ENCODE measurements at regions not wholly inside any gene's neighbourhood (a gene's known extent, or its start where the extent isn't known, plus 50 kb on each side); places are given as distances from the start of the nearest gene placed in this dataset.
A peak's percentile ranks its signal among the peaks of the same experiment; 100 is the strongest.

DNA sequence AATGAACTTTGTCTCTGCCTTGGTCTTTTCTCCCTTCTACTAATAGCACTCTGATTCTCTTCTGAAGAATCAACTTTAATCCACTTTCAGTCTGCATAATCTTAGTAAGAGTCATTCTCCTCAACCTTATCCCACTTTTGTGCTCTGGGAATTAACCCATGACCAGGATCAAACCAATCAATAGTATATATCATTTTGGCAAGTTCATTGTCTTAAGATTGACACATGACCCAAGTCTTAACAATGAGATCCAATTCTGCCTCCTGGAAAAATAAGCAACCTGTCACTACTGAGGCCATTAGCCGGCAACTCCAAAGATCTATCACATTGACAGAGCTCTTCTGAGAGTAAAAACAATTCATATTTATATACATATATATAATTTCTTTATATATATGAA, 1358.4 kb upstream of the ADGRL3 start:
- Mint-ChIP-seq H3K27ac (no peak overlapping the region), H3K36me3 (no peaks in the 10 kb centered on the region), H3K27me3 (ENCODE audit: low read depth) (no peaks in the 10 kb centered on the region), H3K4me1 (no peaks in the 10 kb centered on the region), H3K9me3 (peaks cover 8% of the 10 kb centered on the region), H3K4me3 (no peak overlapping the region)
- POLR2A ChIA-PET, result no interaction called here
- ATAC-seq (no peak), DNase-seq (ENCODE audit: low spot score) (no peak)
- TF ChIP-seq MXD4 (CRISPR knock-in tag; IDR thresholded peaks at IDR 0.05; ENCODE audit: borderline replicate concordance) (no peak), SMAD4 (CRISPR knock-in tag; IDR thresholded peaks at IDR 0.05) (no peak), SMAD3 (CRISPR knock-in tag; IDR thresholded peaks at IDR 0.05; ENCODE audit: borderline replicate concordance) (no peak), EMX1 (CRISPR knock-in tag; IDR thresholded peaks at IDR 0.05) (no peak)
- TF ChIP-seq, protein P1, sequence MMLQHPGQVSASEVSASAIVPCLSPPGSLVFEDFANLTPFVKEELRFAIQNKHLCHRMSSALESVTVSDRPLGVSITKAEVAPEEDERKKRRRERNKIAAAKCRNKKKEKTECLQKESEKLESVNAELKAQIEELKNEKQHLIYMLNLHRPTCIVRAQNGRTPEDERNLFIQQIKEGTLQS (CRISPR knock-in tag; conservative IDR thresholded peaks at IDR 0.05), result no peak
- TF ChIP-seq, protein P2, sequence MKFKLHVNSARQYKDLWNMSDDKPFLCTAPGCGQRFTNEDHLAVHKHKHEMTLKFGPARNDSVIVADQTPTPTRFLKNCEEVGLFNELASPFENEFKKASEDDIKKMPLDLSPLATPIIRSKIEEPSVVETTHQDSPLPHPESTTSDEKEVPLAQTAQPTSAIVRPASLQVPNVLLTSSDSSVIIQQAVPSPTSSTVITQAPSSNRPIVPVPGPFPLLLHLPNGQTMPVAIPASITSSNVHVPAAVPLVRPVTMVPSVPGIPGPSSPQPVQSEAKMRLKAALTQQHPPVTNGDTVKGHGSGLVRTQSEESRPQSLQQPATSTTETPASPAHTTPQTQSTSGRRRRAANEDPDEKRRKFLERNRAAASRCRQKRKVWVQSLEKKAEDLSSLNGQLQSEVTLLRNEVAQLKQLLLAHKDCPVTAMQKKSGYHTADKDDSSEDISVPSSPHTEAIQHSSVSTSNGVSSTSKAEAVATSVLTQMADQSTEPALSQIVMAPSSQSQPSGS (CRISPR knock-in tag; IDR thresholded peaks at IDR 0.05; ENCODE audit: borderline replicate concordance, low read depth), result no peak
- TF ChIP-seq, protein P3, sequence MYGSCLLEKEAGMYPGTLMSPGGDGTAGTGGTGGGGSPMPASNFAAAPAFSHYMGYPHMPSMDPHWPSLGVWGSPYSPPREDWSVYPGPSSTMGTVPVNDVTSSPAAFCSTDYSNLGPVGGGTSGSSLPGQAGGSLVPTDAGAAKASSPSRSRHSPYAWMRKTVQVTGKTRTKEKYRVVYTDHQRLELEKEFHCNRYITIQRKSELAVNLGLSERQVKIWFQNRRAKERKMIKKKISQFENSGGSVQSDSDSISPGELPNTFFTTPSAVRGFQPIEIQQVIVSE (CRISPR knock-in tag; IDR thresholded peaks at IDR 0.05; ENCODE audit: borderline replicate concordance), result no peak
- CTCF ChIA-PET, result no interaction called here

DNA sequence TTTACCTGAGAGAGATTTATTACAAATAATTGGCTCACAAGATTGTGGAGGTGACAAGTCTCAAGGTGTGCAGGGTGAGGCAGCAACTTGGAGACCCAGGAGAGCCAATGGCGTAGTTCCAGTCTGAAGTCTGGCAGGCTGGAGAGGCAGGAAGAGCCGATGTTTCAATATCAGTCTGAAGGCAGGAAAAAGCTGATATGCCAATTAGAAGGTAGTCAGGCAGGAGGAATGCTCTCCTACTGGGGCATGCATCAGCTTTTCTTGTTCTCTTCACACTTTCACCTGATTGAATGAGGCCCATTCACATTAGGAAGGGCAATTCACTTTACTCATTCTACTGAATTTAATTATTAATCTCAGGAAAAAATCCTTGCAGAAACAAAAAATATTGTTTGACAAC, 1351.7 kb upstream of the ADGRL3 start:
- H3K36me3 Mint-ChIP-seq, result no peaks in the 10 kb centered on the region
- ATAC-seq (peak; percentile 30; the same call in 1 of the 2 replicates), DNase-seq (ENCODE audit: low spot score) (no peak)
- CTCF ChIA-PET, result no interaction called here
- no peak overlapping the region for H3K4me3 Mint-ChIP-seq
- H3K9me3 Mint-ChIP-seq, result peaks cover 6% of the 10 kb centered on the region; the same call in 1 of the 2 replicates
- no peak overlapping the region for H3K27ac Mint-ChIP-seq
- H3K4me1 Mint-ChIP-seq, result no peaks in the 10 kb centered on the region
- POLR2A ChIA-PET, result no interaction called here
- TF ChIP-seq ESRRA (CRISPR knock-in tag; IDR thresholded peaks at IDR 0.05; ENCODE audit: borderline replicate concordance) (no peak), ZNF219 (CRISPR knock-in tag; IDR thresholded peaks at IDR 0.05; ENCODE audit: borderline replicate concordance) (no peak), NFE2L1 (CRISPR knock-in tag; IDR thresholded peaks at IDR 0.05) (no peak)
- TF ChIP-seq, protein P4, sequence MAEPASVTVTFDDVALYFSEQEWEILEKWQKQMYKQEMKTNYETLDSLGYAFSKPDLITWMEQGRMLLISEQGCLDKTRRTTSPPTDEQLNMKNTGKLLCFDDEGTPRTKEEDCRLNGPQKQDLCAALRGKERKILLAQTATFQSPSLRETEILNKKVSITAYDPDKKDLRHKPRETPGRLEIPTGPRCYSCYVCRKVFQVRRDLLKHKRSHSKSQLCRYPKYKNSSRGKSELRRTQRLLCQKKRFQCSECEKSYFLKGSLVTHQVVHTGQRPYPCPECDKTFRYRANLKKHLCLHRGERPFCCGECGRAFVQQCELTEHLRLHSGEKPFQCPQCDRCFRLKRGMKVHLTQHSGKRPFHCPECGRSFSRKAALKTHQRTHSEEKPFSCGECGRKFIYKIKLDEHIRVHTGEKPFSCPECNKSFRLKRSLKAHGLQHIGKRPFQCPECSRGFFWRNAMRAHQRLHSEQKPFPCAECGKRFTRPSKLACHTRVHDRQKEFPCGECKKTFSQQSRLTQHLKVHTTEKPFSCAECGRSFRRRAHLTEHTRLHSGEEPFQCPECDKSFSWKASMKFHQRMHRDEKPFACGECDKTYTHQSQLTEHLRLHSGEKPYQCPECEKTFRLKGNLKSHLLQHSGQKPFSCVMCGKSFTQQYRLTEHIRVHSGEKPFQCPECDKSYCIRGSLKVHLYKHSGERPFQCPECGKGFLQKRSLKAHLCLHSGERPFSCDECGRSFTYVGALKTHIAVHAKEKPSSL (CRISPR knock-in tag; conservative IDR thresholded peaks at IDR 0.05), result no peak
- TF ChIP-seq, protein P5, sequence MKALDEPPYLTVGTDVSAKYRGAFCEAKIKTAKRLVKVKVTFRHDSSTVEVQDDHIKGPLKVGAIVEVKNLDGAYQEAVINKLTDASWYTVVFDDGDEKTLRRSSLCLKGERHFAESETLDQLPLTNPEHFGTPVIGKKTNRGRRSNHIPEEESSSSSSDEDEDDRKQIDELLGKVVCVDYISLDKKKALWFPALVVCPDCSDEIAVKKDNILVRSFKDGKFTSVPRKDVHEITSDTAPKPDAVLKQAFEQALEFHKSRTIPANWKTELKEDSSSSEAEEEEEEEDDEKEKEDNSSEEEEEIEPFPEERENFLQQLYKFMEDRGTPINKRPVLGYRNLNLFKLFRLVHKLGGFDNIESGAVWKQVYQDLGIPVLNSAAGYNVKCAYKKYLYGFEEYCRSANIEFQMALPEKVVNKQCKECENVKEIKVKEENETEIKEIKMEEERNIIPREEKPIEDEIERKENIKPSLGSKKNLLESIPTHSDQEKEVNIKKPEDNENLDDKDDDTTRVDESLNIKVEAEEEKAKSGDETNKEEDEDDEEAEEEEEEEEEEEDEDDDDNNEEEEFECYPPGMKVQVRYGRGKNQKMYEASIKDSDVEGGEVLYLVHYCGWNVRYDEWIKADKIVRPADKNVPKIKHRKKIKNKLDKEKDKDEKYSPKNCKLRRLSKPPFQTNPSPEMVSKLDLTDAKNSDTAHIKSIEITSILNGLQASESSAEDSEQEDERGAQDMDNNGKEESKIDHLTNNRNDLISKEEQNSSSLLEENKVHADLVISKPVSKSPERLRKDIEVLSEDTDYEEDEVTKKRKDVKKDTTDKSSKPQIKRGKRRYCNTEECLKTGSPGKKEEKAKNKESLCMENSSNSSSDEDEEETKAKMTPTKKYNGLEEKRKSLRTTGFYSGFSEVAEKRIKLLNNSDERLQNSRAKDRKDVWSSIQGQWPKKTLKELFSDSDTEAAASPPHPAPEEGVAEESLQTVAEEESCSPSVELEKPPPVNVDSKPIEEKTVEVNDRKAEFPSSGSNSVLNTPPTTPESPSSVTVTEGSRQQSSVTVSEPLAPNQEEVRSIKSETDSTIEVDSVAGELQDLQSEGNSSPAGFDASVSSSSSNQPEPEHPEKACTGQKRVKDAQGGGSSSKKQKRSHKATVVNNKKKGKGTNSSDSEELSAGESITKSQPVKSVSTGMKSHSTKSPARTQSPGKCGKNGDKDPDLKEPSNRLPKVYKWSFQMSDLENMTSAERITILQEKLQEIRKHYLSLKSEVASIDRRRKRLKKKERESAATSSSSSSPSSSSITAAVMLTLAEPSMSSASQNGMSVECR (CRISPR knock-in tag; IDR thresholded peaks at IDR 0.05; ENCODE audit: borderline replicate concordance), result no peak
- H3K27me3 Mint-ChIP-seq (ENCODE audit: low read depth), result no peaks in the 10 kb centered on the region

Measured in WTC11 (cell line).